ENCODE measurements at regions not wholly inside any gene's neighbourhood (a gene's known extent, or its start where the extent isn't known, plus 50 kb on each side); places are given as distances from the start of the nearest gene placed in this dataset.

- no CpG with 5 or more reads among the region's 7 CpGs for WGBS, 2 donors (ENCODE audit: extremely low coverage in 2 of 2, insufficient read length in 2 of 2, insufficient replicate concordance in 1 of 2)
- Histone ChIP-seq H3K4me2 (ENCODE audit: insufficient read depth, low read length, poor library complexity, severe bottlenecking) (no peak overlapping the region), H3K4me1 (ENCODE audit: control insufficient read depth in 2 of 2, insufficient read depth in 1 of 2, low read depth in 1 of 2, low read length in 2 of 2) (no peaks in the 10 kb centered on the region), H3K79me1 (ENCODE audit: low read depth, low read length) (no peaks in the 10 kb centered on the region), H3K27me3 (ENCODE audit: control insufficient read depth in 3 of 3, insufficient read depth in 3 of 3, low read depth in 1 of 3, low read length in 3 of 3) (no peaks in the 10 kb centered on the region), H3K36me3 (replicated peaks in 1 of 2; ENCODE audit: control insufficient read depth in 2 of 2, insufficient read depth in 2 of 2, low read length in 2 of 2) (no peaks in the 10 kb centered on the region), H3K9ac (ENCODE audit: low read depth, low read length, poor library complexity) (no peak overlapping the region), H3K9me3 (replicated peaks in 1 of 2; ENCODE audit: control insufficient read depth in 2 of 2, insufficient read depth in 1 of 2, low read depth in 1 of 2, low read length in 2 of 2) (peaks cover 0 to 2% of the 10 kb centered on the region in 2 donors), H2BK120ac (ENCODE audit: low read depth, low read length) (no peak overlapping the region), H2AFZ (ENCODE audit: low read length) (no peak overlapping the region), H3K4me3 (ENCODE audit: low read length in 2 of 2) (no peak overlapping the region), H3K18ac (ENCODE audit: low read length) (no peak overlapping the region), H2BK15ac (ENCODE audit: low read length) (no peak overlapping the region), H4K8ac (ENCODE audit: low read depth, low read length) (no peak overlapping the region), H2BK12ac (ENCODE audit: low read length) (no peak overlapping the region), H2BK5ac (ENCODE audit: low read length) (no peak overlapping the region), H2AK5ac (ENCODE audit: low read depth, low read length) (no peak overlapping the region), H3K23ac (ENCODE audit: low read depth, low read length, poor library complexity) (no peak overlapping the region), H3K27ac (replicated peaks; ENCODE audit: low read length) (no peak overlapping the region), H4K91ac (ENCODE audit: low read depth, low read length, poor library complexity) (no peak overlapping the region), H3K4ac (ENCODE audit: low read length) (no peak overlapping the region), H3K14ac (ENCODE audit: low read length) (no peak overlapping the region)
- no peak for DNase-seq (ENCODE audit: low spot score)
These were observed 1026.9 kb downstream of the BCL11B start for GRCh38 chr14:98244966-98245569.

GRCh38 chr14:98249057-98249456 lies 1022.9 kb downstream of the BCL11B start:
- H4K8ac ChIP-seq (ENCODE audit: low read depth, low read length): no peak overlapping the region
- no peaks in the 10 kb centered on the region for H3K27me3 ChIP-seq (ENCODE audit: control insufficient read depth in 3 of 3, insufficient read depth in 3 of 3, low read depth in 1 of 3, low read length in 3 of 3)
- no peak overlapping the region for H3K4me3 ChIP-seq (ENCODE audit: low read length in 2 of 2)
- H3K9ac ChIP-seq (ENCODE audit: low read depth, low read length, poor library complexity): no peak overlapping the region
- H3K4ac ChIP-seq (ENCODE audit: low read length): no peak overlapping the region
- H3K23ac ChIP-seq (ENCODE audit: low read depth, low read length, poor library complexity): no peak overlapping the region
- no peak overlapping the region for H2BK5ac ChIP-seq (ENCODE audit: low read length)
- H4K91ac ChIP-seq (ENCODE audit: low read depth, low read length, poor library complexity): no peak overlapping the region
- no peak overlapping the region for H3K18ac ChIP-seq (ENCODE audit: low read length)
- H3K9me3 ChIP-seq (replicated peaks in 1 of 2; ENCODE audit: control insufficient read depth in 2 of 2, insufficient read depth in 1 of 2, low read depth in 1 of 2, low read length in 2 of 2): peaks cover 0 to 2% of the 10 kb centered on the region in 2 donors
- no CpG with 5 or more reads among the region's 6 CpGs for WGBS, 2 donors (ENCODE audit: extremely low coverage in 2 of 2, insufficient read length in 2 of 2, insufficient replicate concordance in 1 of 2)
- H3K27ac ChIP-seq (replicated peaks; ENCODE audit: low read length): no peak overlapping the region
- H3K4me2 ChIP-seq (ENCODE audit: insufficient read depth, low read length, poor library complexity, severe bottlenecking): no peak overlapping the region
- no peaks in the 10 kb centered on the region for H3K4me1 ChIP-seq (ENCODE audit: control insufficient read depth in 2 of 2, insufficient read depth in 1 of 2, low read depth in 1 of 2, low read length in 2 of 2)
- H3K14ac ChIP-seq (ENCODE audit: low read length): no peak overlapping the region
- no peak overlapping the region for H2BK120ac ChIP-seq (ENCODE audit: low read depth, low read length)
- no peaks in the 10 kb centered on the region for H3K36me3 ChIP-seq (replicated peaks in 1 of 2; ENCODE audit: control insufficient read depth in 2 of 2, insufficient read depth in 2 of 2, low read length in 2 of 2)
- H2BK12ac ChIP-seq (ENCODE audit: low read length): no peak overlapping the region
- H2AK5ac ChIP-seq (ENCODE audit: low read depth, low read length): no peak overlapping the region
- H3K79me1 ChIP-seq (ENCODE audit: low read depth, low read length): no peaks in the 10 kb centered on the region
- DNase-seq (ENCODE audit: low spot score): no peak
- H2AFZ ChIP-seq (ENCODE audit: low read length): no peak overlapping the region
- no peak overlapping the region for H2BK15ac ChIP-seq (ENCODE audit: low read length)

GRCh38 chr14:98249476-98249875 lies 1022.5 kb downstream of the BCL11B start:
- Histone ChIP-seq H3K79me1 (ENCODE audit: low read depth, low read length) (no peaks in the 10 kb centered on the region), H2BK5ac (ENCODE audit: low read length) (no peak overlapping the region), H3K9ac (ENCODE audit: low read depth, low read length, poor library complexity) (no peak overlapping the region), H3K27ac (replicated peaks; ENCODE audit: low read length) (no peak overlapping the region), H2BK15ac (ENCODE audit: low read length) (no peak overlapping the region), H2AFZ (ENCODE audit: low read length) (no peak overlapping the region), H3K14ac (ENCODE audit: low read length) (no peak overlapping the region), H3K9me3 (replicated peaks in 1 of 2; ENCODE audit: control insufficient read depth in 2 of 2, insufficient read depth in 1 of 2, low read depth in 1 of 2, low read length in 2 of 2) (peaks cover 0 to 2% of the 10 kb centered on the region in 2 donors), H3K4me3 (ENCODE audit: low read length in 2 of 2) (no peak overlapping the region), H2BK12ac (ENCODE audit: low read length) (no peak overlapping the region), H3K36me3 (replicated peaks in 1 of 2; ENCODE audit: control insufficient read depth in 2 of 2, insufficient read depth in 2 of 2, low read length in 2 of 2) (no peaks in the 10 kb centered on the region), H3K23ac (ENCODE audit: low read depth, low read length, poor library complexity) (no peak overlapping the region), H3K18ac (ENCODE audit: low read length) (no peak overlapping the region), H3K4ac (ENCODE audit: low read length) (no peak overlapping the region), H4K8ac (ENCODE audit: low read depth, low read length) (no peak overlapping the region), H2AK5ac (ENCODE audit: low read depth, low read length) (no peak overlapping the region), H2BK120ac (ENCODE audit: low read depth, low read length) (no peak overlapping the region), H3K4me1 (ENCODE audit: control insufficient read depth in 2 of 2, insufficient read depth in 1 of 2, low read depth in 1 of 2, low read length in 2 of 2) (no peaks in the 10 kb centered on the region), H3K4me2 (ENCODE audit: insufficient read depth, low read length, poor library complexity, severe bottlenecking) (no peak overlapping the region), H4K91ac (ENCODE audit: low read depth, low read length, poor library complexity) (no peak overlapping the region), H3K27me3 (ENCODE audit: control insufficient read depth in 3 of 3, insufficient read depth in 3 of 3, low read depth in 1 of 3, low read length in 3 of 3) (no peaks in the 10 kb centered on the region)
- no CpG with 5 or more reads among the region's 2 CpGs for WGBS, 2 donors (ENCODE audit: extremely low coverage in 2 of 2, insufficient read length in 2 of 2, insufficient replicate concordance in 1 of 2)
- no peak for DNase-seq (ENCODE audit: low spot score)

- no peak overlapping the region for H2AFZ ChIP-seq (ENCODE audit: low read length)
- no peak overlapping the region for H2BK120ac ChIP-seq (ENCODE audit: low read depth, low read length)
- H4K8ac ChIP-seq (ENCODE audit: low read depth, low read length): no peak overlapping the region
- no peak overlapping the region for H3K4ac ChIP-seq (ENCODE audit: low read length)
- H3K14ac ChIP-seq (ENCODE audit: low read length): no peak overlapping the region
- no peak overlapping the region for H3K4me2 ChIP-seq (ENCODE audit: insufficient read depth, low read length, poor library complexity, severe bottlenecking)
- no peak overlapping the region for H3K23ac ChIP-seq (ENCODE audit: low read depth, low read length, poor library complexity)
- no peak overlapping the region for H2BK5ac ChIP-seq (ENCODE audit: low read length)
- H4K91ac ChIP-seq (ENCODE audit: low read depth, low read length, poor library complexity): no peak overlapping the region
- H2BK12ac ChIP-seq (ENCODE audit: low read length): no peak overlapping the region
- H3K4me1 ChIP-seq (ENCODE audit: control insufficient read depth in 2 of 2, insufficient read depth in 1 of 2, low read depth in 1 of 2, low read length in 2 of 2): no peaks in the 10 kb centered on the region
- H2AK5ac ChIP-seq (ENCODE audit: low read depth, low read length): no peak overlapping the region
- H3K4me3 ChIP-seq (ENCODE audit: low read length in 2 of 2): no peak overlapping the region
- no peaks in the 10 kb centered on the region for H3K27me3 ChIP-seq (ENCODE audit: control insufficient read depth in 3 of 3, insufficient read depth in 3 of 3, low read depth in 1 of 3, low read length in 3 of 3)
- no peak overlapping the region for H2BK15ac ChIP-seq (ENCODE audit: low read length)
- no peak overlapping the region for H3K27ac ChIP-seq (replicated peaks; ENCODE audit: low read length)
- H3K36me3 ChIP-seq (replicated peaks in 1 of 2; ENCODE audit: control insufficient read depth in 2 of 2, insufficient read depth in 2 of 2, low read length in 2 of 2): no peaks in the 10 kb centered on the region
- no peaks in the 10 kb centered on the region for H3K79me1 ChIP-seq (ENCODE audit: low read depth, low read length)
- H3K18ac ChIP-seq (ENCODE audit: low read length): no peak overlapping the region
- DNase-seq (ENCODE audit: low spot score): no peak
- no peaks in the 10 kb centered on the region for H3K9me3 ChIP-seq (replicated peaks in 1 of 2; ENCODE audit: control insufficient read depth in 2 of 2, insufficient read depth in 1 of 2, low read depth in 1 of 2, low read length in 2 of 2)
- H3K9ac ChIP-seq (ENCODE audit: low read depth, low read length, poor library complexity): no peak overlapping the region
- no CpG with 5 or more reads among the region's 1 CpG for WGBS, 2 donors (ENCODE audit: extremely low coverage in 2 of 2, insufficient read length in 2 of 2, insufficient replicate concordance in 1 of 2)
These were observed 1019.2 kb downstream of the BCL11B start for GRCh38 chr14:98252820-98253219.
